ENCODE measurements at regions not wholly inside any gene's neighbourhood (a gene's known extent, or its start where the extent isn't known, plus 50 kb on each side); places are given as distances from the start of the nearest gene placed in this dataset.
"Not testable (repeated sequence)": the region's sequence is repeated elsewhere in the genome, so short reads cannot be mapped to it uniquely, and the experiment has no call there.

- H3K27ac Mint-ChIP-seq: no peak overlapping the region
- no peak for DNase-seq
- no peaks in the 10 kb centered on the region for H3K9me3 Mint-ChIP-seq
- no peaks in the 10 kb centered on the region for H3K27me3 Mint-ChIP-seq
- CTCF ChIA-PET: no interaction called here
- H3K4me1 Mint-ChIP-seq: no peaks in the 10 kb centered on the region
- no peak overlapping the region for H3K4me3 Mint-ChIP-seq
- POLR2A ChIA-PET: no interaction called here
- no peaks in the 10 kb centered on the region for H3K36me3 Mint-ChIP-seq (ENCODE audit: low read depth)
Observed at GRCh38 chr18:5707586-5707985, 163.8 kb upstream of the EPB41L3 start.

- no peaks in the 10 kb centered on the region for H3K27me3 Mint-ChIP-seq
- CTCF ChIA-PET: no interaction called here
- H3K36me3 Mint-ChIP-seq (ENCODE audit: low read depth): no peaks in the 10 kb centered on the region
- no peaks in the 10 kb centered on the region for H3K9me3 Mint-ChIP-seq
- POLR2A ChIA-PET: no interaction called here
- H3K4me3 Mint-ChIP-seq: no peak overlapping the region
- no peaks in the 10 kb centered on the region for H3K4me1 Mint-ChIP-seq
- H3K27ac Mint-ChIP-seq: no peak overlapping the region
- DNase-seq: no peak
Observed at GRCh38 chr18:5705393-5705792, 161.6 kb upstream of the EPB41L3 start.

GRCh38 chr18:5704847-5705246 lies 161.1 kb upstream of the EPB41L3 start:
- ChIA-PET POLR2A (no interaction called here), CTCF (no interaction called here)
- Mint-ChIP-seq H3K27ac (no peak overlapping the region), H3K4me1 (no peaks in the 10 kb centered on the region), H3K27me3 (no peaks in the 10 kb centered on the region), H3K4me3 (no peak overlapping the region), H3K9me3 (no peaks in the 10 kb centered on the region), H3K36me3 (ENCODE audit: low read depth) (no peaks in the 10 kb centered on the region)
- no peak for DNase-seq

GRCh38 chr18:5702016-5702415 lies 158.2 kb upstream of the EPB41L3 start:
- POLR2A ChIA-PET; H3K27me3 Mint-ChIP-seq; CTCF ChIA-PET; H3K4me3 Mint-ChIP-seq; DNase-seq; H3K36me3 Mint-ChIP-seq (ENCODE audit: low read depth); H3K9me3 Mint-ChIP-seq; H3K27ac Mint-ChIP-seq; H3K4me1 Mint-ChIP-seq: not testable (repeated sequence)

- H3K27ac Mint-ChIP-seq: no peak overlapping the region
- H3K36me3 Mint-ChIP-seq (ENCODE audit: low read depth): no peaks in the 10 kb centered on the region
- no peak for DNase-seq
- no peak overlapping the region for H3K4me3 Mint-ChIP-seq
- H3K27me3 Mint-ChIP-seq: peaks cover under 1% of the 10 kb centered on the region
- no peaks in the 10 kb centered on the region for H3K9me3 Mint-ChIP-seq
- H3K4me1 Mint-ChIP-seq: no peaks in the 10 kb centered on the region
- POLR2A ChIA-PET: no interaction called here
- CTCF ChIA-PET: no interaction called here
Observed at GRCh38 chr18:5693699-5694294, 150.0 kb upstream of the EPB41L3 start.

- Mint-ChIP-seq H3K4me3 (no peak overlapping the region), H3K27ac (no peak overlapping the region), H3K4me1 (no peaks in the 10 kb centered on the region), H3K9me3 (no peaks in the 10 kb centered on the region), H3K27me3 (no peaks in the 10 kb centered on the region), H3K36me3 (ENCODE audit: low read depth) (no peaks in the 10 kb centered on the region)
- CTCF ChIA-PET: no interaction called here
- no peak for DNase-seq
- POLR2A ChIA-PET: no interaction called here
Observed at GRCh38 chr18:5678779-5679406, 135.1 kb upstream of the EPB41L3 start.

GRCh38 chr18:5678278-5678677 lies 134.5 kb upstream of the EPB41L3 start:
- Mint-ChIP-seq H3K4me1 (no peaks in the 10 kb centered on the region), H3K4me3 (no peak overlapping the region), H3K27ac (no peak overlapping the region), H3K27me3 (no peaks in the 10 kb centered on the region), H3K9me3 (no peaks in the 10 kb centered on the region), H3K36me3 (ENCODE audit: low read depth) (no peaks in the 10 kb centered on the region)
- POLR2A ChIA-PET: no interaction called here
- CTCF ChIA-PET: no interaction called here
- DNase-seq: no peak

GRCh38 chr18:5673616-5674015 lies 129.8 kb upstream of the EPB41L3 start:
- no peak for DNase-seq
- no peak overlapping the region for H3K4me3 Mint-ChIP-seq
- ChIA-PET POLR2A (no interaction called here), CTCF (no interaction called here)
- no peaks in the 10 kb centered on the region for H3K4me1 Mint-ChIP-seq
- no peaks in the 10 kb centered on the region for H3K9me3 Mint-ChIP-seq
- no peak overlapping the region for H3K27ac Mint-ChIP-seq
- H3K36me3 Mint-ChIP-seq (ENCODE audit: low read depth): no peaks in the 10 kb centered on the region
- no peaks in the 10 kb centered on the region for H3K27me3 Mint-ChIP-seq

GRCh38 chr18:5669585-5669984 lies 125.8 kb upstream of the EPB41L3 start:
- no peak overlapping the region for H3K27ac Mint-ChIP-seq
- H3K9me3 Mint-ChIP-seq: no peaks in the 10 kb centered on the region
- no peaks in the 10 kb centered on the region for H3K36me3 Mint-ChIP-seq (ENCODE audit: low read depth)
- no peak for DNase-seq
- H3K4me3 Mint-ChIP-seq: no peak overlapping the region
- ChIA-PET POLR2A (no interaction called here), CTCF (no interaction called here)
- no peaks in the 10 kb centered on the region for H3K4me1 Mint-ChIP-seq
- no peaks in the 10 kb centered on the region for H3K27me3 Mint-ChIP-seq

- ChIA-PET POLR2A (no interaction called here), CTCF (no interaction called here)
- Mint-ChIP-seq H3K27me3 (no peaks in the 10 kb centered on the region), H3K36me3 (ENCODE audit: low read depth) (no peaks in the 10 kb centered on the region), H3K27ac (no peak overlapping the region), H3K4me1 (no peaks in the 10 kb centered on the region), H3K9me3 (no peaks in the 10 kb centered on the region), H3K4me3 (no peak overlapping the region)
- DNase-seq: no peak
Observed at GRCh38 chr18:5668087-5668715, 124.4 kb upstream of the EPB41L3 start.

GRCh38 chr18:5667356-5667755 lies 123.6 kb upstream of the EPB41L3 start:
- no peak overlapping the region for H3K27ac Mint-ChIP-seq
- DNase-seq: no peak
- H3K4me3 Mint-ChIP-seq: no peak overlapping the region
- ChIA-PET POLR2A (no interaction called here), CTCF (no interaction called here)
- no peaks in the 10 kb centered on the region for H3K36me3 Mint-ChIP-seq (ENCODE audit: low read depth)
- H3K9me3 Mint-ChIP-seq: no peaks in the 10 kb centered on the region
- no peaks in the 10 kb centered on the region for H3K27me3 Mint-ChIP-seq
- H3K4me1 Mint-ChIP-seq: no peaks in the 10 kb centered on the region

- CTCF ChIA-PET: no interaction called here
- H3K4me1 Mint-ChIP-seq: no peaks in the 10 kb centered on the region
- H3K27ac Mint-ChIP-seq: no peak overlapping the region
- no peaks in the 10 kb centered on the region for H3K9me3 Mint-ChIP-seq
- POLR2A ChIA-PET: no interaction called here
- H3K36me3 Mint-ChIP-seq (ENCODE audit: low read depth): no peaks in the 10 kb centered on the region
- peaks cover 2% of the 10 kb centered on the region for H3K27me3 Mint-ChIP-seq
- DNase-seq: no peak
- no peak overlapping the region for H3K4me3 Mint-ChIP-seq
Observed at GRCh38 chr18:5662586-5663090, 118.8 kb upstream of the EPB41L3 start.

GRCh38 chr18:5661179-5661578 lies 117.4 kb upstream of the EPB41L3 start:
- Mint-ChIP-seq H3K9me3 (no peaks in the 10 kb centered on the region), H3K36me3 (ENCODE audit: low read depth) (no peaks in the 10 kb centered on the region), H3K4me3 (no peak overlapping the region), H3K27me3 (peaks cover 2% of the 10 kb centered on the region), H3K4me1 (no peaks in the 10 kb centered on the region), H3K27ac (no peak overlapping the region)
- DNase-seq: no peak
- POLR2A ChIA-PET: no interaction called here
- CTCF ChIA-PET: no interaction called here

- H3K4me1 Mint-ChIP-seq: no peaks in the 10 kb centered on the region
Observed at GRCh38 chr18:5653802-5654201, 110.0 kb upstream of the EPB41L3 start.

More at GRCh38 chr18:5653802-5654201, 110.0 kb upstream of the EPB41L3 start:
- Mint-ChIP-seq H3K27me3 (no peaks in the 10 kb centered on the region), H3K27ac (no peak overlapping the region), H3K9me3 (no peaks in the 10 kb centered on the region), H3K4me3 (no peak overlapping the region), H3K36me3 (ENCODE audit: low read depth) (no peaks in the 10 kb centered on the region)
- ChIA-PET CTCF (no interaction called here), POLR2A (no interaction called here)
- DNase-seq: no peak
